OCI-LY1 (cell line): ENCODE measurements at regions not wholly inside any gene's neighbourhood (a gene's known extent, or its start where the extent isn't known, plus 50 kb on each side); places are given as distances from the start of the nearest gene placed in this dataset.

Experiments used
- H2AFZ ChIP-seq: fragments of 200-600 bp; sonication (generic), shearing (Covaris generic); 2 replicates; pipeline ENCODE4 v1.6.0; 2014; ENCODE audit warnings: antibody characterized with exemption, mild to moderate bottlenecking, low read length
- H3F3A ChIP-seq: fragments of 200-600 bp; sonication (generic), shearing (Covaris generic); 2 replicates; pipeline ENCODE4 v1.6.0; 2014; ENCODE audit warnings: mild to moderate bottlenecking, antibody characterized with exemption, low read length, moderate library complexity; ENCODE audit not compliant: insufficient read depth
- H3K27ac ChIP-seq: fragments of 200-600 bp; sonication (generic); 2 replicates; pipeline ENCODE4 v1.5.1; 2014; ENCODE audit warnings: low read length, mixed run types, mild to moderate bottlenecking, low read depth; ENCODE audit not compliant: poor library complexity, severe bottlenecking
- H3K27me3 ChIP-seq: fragments of 200-600 bp; sonication (generic); 2 replicates; pipeline ENCODE4 v1.6.0; 2014; ENCODE audit warnings: antibody characterized with exemption, mild to moderate bottlenecking, low read length, moderate library complexity; ENCODE audit not compliant: insufficient read depth
- H3K36me3 ChIP-seq: fragments of 200-600 bp; sonication (generic); 2 replicates; pipeline ENCODE4 v1.6.1; 2014; ENCODE audit warnings: mild to moderate bottlenecking, antibody characterized with exemption, low read length, moderate library complexity, mixed read lengths; ENCODE audit not compliant: insufficient read depth
- H3K4me1 ChIP-seq: fragments of 200-600 bp; sonication (generic); 2 replicates; pipeline ENCODE4 v1.5.1; 2014; ENCODE audit warnings: mild to moderate bottlenecking, low read length, moderate library complexity; ENCODE audit not compliant: insufficient read depth, severe bottlenecking
- H3K4me2 ChIP-seq: fragments of 200-600 bp; sonication (generic), shearing (Covaris generic); 2 replicates; pipeline ENCODE4 v1.6.1; 2014; ENCODE audit warnings: low read length
- H3K4me3 ChIP-seq: fragments of 200-600 bp; sonication (generic); 2 replicates; pipeline ENCODE4 v1.5.1; 2014; ENCODE audit warnings: low read length, low read depth, mild to moderate bottlenecking, mixed read lengths; ENCODE audit not compliant: poor library complexity, severe bottlenecking
- H3K79me2 ChIP-seq: fragments of 200-600 bp; shearing (Covaris generic); 2 replicates; pipeline ENCODE4 v1.6.1; 2016; ENCODE audit warnings: mixed run types, low read length, mixed read lengths; ENCODE audit not compliant: insufficient read depth
- H3K9ac ChIP-seq: fragments of 200-600 bp; sonication (generic), shearing (Covaris generic); 2 replicates; pipeline ENCODE4 v1.6.1; 2014; ENCODE audit warnings: mild to moderate bottlenecking, low read length, mixed read lengths
- H3K9me2 ChIP-seq: fragments of 200-600 bp; sonication (generic), shearing (Covaris generic); 2 replicates; pipeline ENCODE4 v1.6.1; 2014; ENCODE audit warnings: low read depth, mild to moderate bottlenecking, low read length, mixed read lengths
- H3K9me3 ChIP-seq: fragments of 200-600 bp; shearing (Covaris generic); 2 replicates; pipeline ENCODE4 v1.6.1; 2014; ENCODE audit warnings: low read length, mixed read lengths
- H4K20me1 ChIP-seq: fragments of 200-600 bp; sonication (generic), shearing (Covaris generic); 2 replicates; pipeline ENCODE4 v1.6.0; 2016; ENCODE audit warnings: mild to moderate bottlenecking, low read length; ENCODE audit not compliant: insufficient read depth
- CTCF ChIP-seq: fragments of 200-600 bp; sonication (generic), shearing (Covaris generic); IDR thresholded peaks from 2 replicates; pipeline ENCODE4 v1.5.1; 2017; ENCODE audit warnings: mild to moderate bottlenecking, antibody characterized with exemption, low read length, moderate library complexity, mixed read lengths
- EZH2 ChIP-seq: fragments of 200-600 bp; sonication (generic), shearing (Covaris generic); IDR thresholded peaks from 2 replicates; pipeline ENCODE4 v1.8.0; 2017; ENCODE audit warnings: borderline replicate concordance, mixed run types, mild to moderate bottlenecking, antibody characterized with exemption, low read length, moderate library complexity, mixed read lengths

- Histone ChIP-seq H2AFZ (no peak overlapping the region), H3K4me3 (no peak overlapping the region), H3K27ac (no peak overlapping the region), H3K36me3 (no peaks in the 10 kb centered on the region), H3K4me1 (no peaks in the 10 kb centered on the region), H3K4me2 (no peak overlapping the region), H3K9me2 (no peaks in the 10 kb centered on the region), H3K27me3 (no peaks in the 10 kb centered on the region), H3K9me3 (no peaks in the 10 kb centered on the region), H4K20me1 (no peaks in the 10 kb centered on the region), H3K9ac (no peak overlapping the region), H3K79me2 (no peaks in the 10 kb centered on the region), H3F3A (no peaks in the 10 kb centered on the region)
- TF ChIP-seq CTCF (no peak), EZH2 (no peak)
Measured at GRCh38 chr6:91486200-91486599, 899.3 kb upstream of the MAP3K7 start.

DNA sequence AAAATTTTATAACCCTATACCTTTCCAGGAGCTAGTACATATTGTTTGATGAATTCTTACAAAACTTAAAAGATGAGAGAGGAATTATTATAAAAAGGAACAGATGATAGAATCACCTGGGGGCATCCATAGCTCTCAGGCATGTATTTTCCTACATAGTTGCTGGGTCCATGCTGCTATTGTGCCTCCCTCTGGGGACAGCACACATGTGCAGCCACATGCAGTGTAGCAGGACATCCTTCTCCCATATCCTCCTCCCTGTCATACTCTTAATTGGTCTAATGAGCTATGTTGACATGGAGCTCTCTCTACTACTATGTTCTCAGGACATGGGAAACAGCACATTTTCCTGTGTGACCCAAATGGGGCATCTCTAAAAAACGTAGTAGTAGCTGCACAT, 898.2 kb upstream of the MAP3K7 start:
- H3K9me3 ChIP-seq = no peaks in the 10 kb centered on the region
- TF ChIP-seq EZH2 (no peak), CTCF (no peak)
- no peaks in the 10 kb centered on the region for H3K79me2 ChIP-seq
- no peaks in the 10 kb centered on the region for H3K36me3 ChIP-seq
- H3K4me1 ChIP-seq = no peaks in the 10 kb centered on the region
- H3F3A ChIP-seq = no peaks in the 10 kb centered on the region
- H3K9me2 ChIP-seq = no peaks in the 10 kb centered on the region
- H4K20me1 ChIP-seq = no peaks in the 10 kb centered on the region
- H3K27me3 ChIP-seq = no peaks in the 10 kb centered on the region
- no peak overlapping the region for H2AFZ ChIP-seq
- H3K27ac ChIP-seq = no peak overlapping the region
- no peak overlapping the region for H3K4me2 ChIP-seq
- H3K9ac ChIP-seq = no peak overlapping the region
- no peak overlapping the region for H3K4me3 ChIP-seq

DNA sequence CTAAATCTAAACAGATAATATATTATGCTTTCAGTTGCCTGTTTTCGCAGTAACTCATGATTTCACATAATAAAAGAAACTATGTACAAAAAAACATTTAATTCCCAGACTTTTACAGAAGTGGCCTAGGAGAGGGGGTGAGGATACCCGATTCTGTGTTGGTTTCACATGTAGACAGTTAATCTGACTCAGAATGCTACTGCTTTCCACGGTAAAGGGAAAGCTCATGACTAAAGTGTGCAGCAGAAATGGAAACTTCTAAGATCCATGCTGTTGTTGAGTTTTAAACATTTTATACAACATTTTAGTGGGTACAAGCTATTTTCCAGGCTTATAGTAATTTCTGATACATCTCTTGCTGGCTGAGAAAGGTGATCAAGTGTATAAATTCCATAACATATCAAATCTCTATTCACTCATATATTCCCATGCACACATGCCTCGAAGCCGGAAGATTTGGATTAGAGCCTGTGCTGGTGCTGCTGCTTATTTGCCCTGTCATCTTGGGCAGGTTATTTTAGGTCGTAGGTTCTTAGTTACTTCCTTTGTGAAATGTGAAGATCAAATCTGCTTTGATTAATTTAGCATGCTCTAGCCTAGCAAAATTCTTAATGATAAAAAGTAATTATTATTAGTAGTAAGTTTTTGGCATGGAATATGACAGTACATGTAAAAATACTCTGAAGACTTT, 896.7 kb upstream of the MAP3K7 start:
- Histone ChIP-seq H3K9me2 (no peaks in the 10 kb centered on the region), H3K27ac (no peak overlapping the region), H4K20me1 (no peaks in the 10 kb centered on the region), H3K36me3 (no peaks in the 10 kb centered on the region), H3K79me2 (no peaks in the 10 kb centered on the region), H3K4me1 (no peaks in the 10 kb centered on the region), H3K4me3 (no peak overlapping the region), H3K9ac (no peak overlapping the region), H3K27me3 (no peaks in the 10 kb centered on the region), H3K4me2 (no peak overlapping the region), H3F3A (no peaks in the 10 kb centered on the region), H2AFZ (no peak overlapping the region), H3K9me3 (no peaks in the 10 kb centered on the region)
- TF ChIP-seq EZH2 (no peak), CTCF (no peak)
